T-cell (primary cell): ENCODE measurements at regions not wholly inside any gene's neighbourhood (a gene's known extent, or its start where the extent isn't known, plus 50 kb on each side); places are given as distances from the start of the nearest gene placed in this dataset.

Experiments
- ATAC-seq, 4 experiments: fragments of 200-7000 bp in 3 of 4; fragments of 150-1000 bp in 1 of 4; cut with Tn5 transposase; replicated peaks in 1 of 4; 1 replicate in 3 of 4; 2 replicates in 1 of 4; pipeline ENCODE4 v1.10.0; 2021; ENCODE audit warnings: moderate library complexity in 3 of 4, mild to moderate bottlenecking in 2 of 4, moderate number of reproducible peaks in 1 of 4
- CTCF ChIA-PET, 2 donors: fragments of 300-600 bp; sonication (Branson Sonifier 250); formaldehyde crosslinking; loops; one replicate each; lab custom pipeline; 2022; ENCODE audit warnings: antibody characterized with exemption in 2 of 2; lab: Charles Lee
- POLR2A ChIA-PET, 2 donors: fragments of 300-600 bp; sonication (Branson Sonifier 250); formaldehyde crosslinking; loops; one replicate each; lab custom pipeline; 2022; ENCODE audit warnings: antibody characterized with exemption in 2 of 2; lab: Charles Lee
- DNase-seq, 35 experiments: peaks; one replicate each; pipeline versions ENCODE4 v3.0.0 to v3.0.0-alpha.2; 2013 to 2023
- H3K27ac ChIP-seq: one replicate; pipeline ENCODE4 v1.5.1; 2013; ENCODE audit warnings: low read length
- H3K27me3 ChIP-seq, 2 experiments: replicated peaks in 1 of 2; 1 replicate in 1 of 2; 2 replicates in 1 of 2; pipeline versions ENCODE4 v1.6.1 to v1.7.0; 2013; ENCODE audit warnings: low read length in 1 of 2, mixed read lengths in 1 of 2; ENCODE audit not compliant: control insufficient read depth in 2 of 2, insufficient read depth in 2 of 2; ENCODE audit errors: extremely low read depth in 1 of 2
- H3K36me3 ChIP-seq, 2 donors: 1 replicate in 1 of 2; 2 replicates in 1 of 2; pipeline versions ENCODE4 v1.6.1 to v1.7.0; 2013; ENCODE audit warnings: low read length in 1 of 2; ENCODE audit not compliant: control insufficient read depth in 2 of 2, insufficient read depth in 1 of 2; ENCODE audit errors: extremely low read depth in 1 of 2
- H3K4me1 ChIP-seq, 2 experiments: 1 replicate in 1 of 2; 2 replicates in 1 of 2; pipeline versions ENCODE4 v1.6.1 to v1.7.0; 2013; ENCODE audit warnings: low read length in 2 of 2, mixed read lengths in 1 of 2; ENCODE audit not compliant: insufficient read depth in 2 of 2, control insufficient read depth in 1 of 2; ENCODE audit errors: extremely low read depth in 1 of 2
- H3K4me3 ChIP-seq, 2 donors: 1 replicate in 1 of 2; 2 replicates in 1 of 2; pipeline versions ENCODE4 v1.5.1 to v1.7.0; 2013; ENCODE audit warnings: mild to moderate bottlenecking in 2 of 2, low read length in 1 of 2, moderate library complexity in 1 of 2; ENCODE audit not compliant: control insufficient read depth in 1 of 2; ENCODE audit errors: extremely low read depth in 1 of 2
- H3K9me3 ChIP-seq: 2 replicates; pipeline ENCODE4 v1.7.0; 2013
- H3K27ac Mint-ChIP-seq, 2 donors: one replicate each; pipeline ENCODE4 v1.8.0; 2020 to 2021; ENCODE audit warnings: mild to moderate bottlenecking in 2 of 2, mixed read lengths in 2 of 2
- H3K27me3 Mint-ChIP-seq, 2 donors: one replicate each; pipeline ENCODE4 v1.8.0; 2021 to 2022; ENCODE audit warnings: mixed read lengths in 2 of 2
- H3K36me3 Mint-ChIP-seq: one replicate; pipeline ENCODE4 v1.8.0; 2021; ENCODE audit warnings: mixed read lengths
- H3K4me1 Mint-ChIP-seq, 3 donors: one replicate each; pipeline ENCODE4 v1.8.0; 2020 to 2022; ENCODE audit warnings: mixed read lengths in 3 of 3, mild to moderate bottlenecking in 1 of 3
- H3K4me3 Mint-ChIP-seq, 3 donors: one replicate each; pipeline ENCODE4 v1.8.0; 2020 to 2022; ENCODE audit warnings: mild to moderate bottlenecking in 3 of 3, mixed read lengths in 3 of 3, moderate library complexity in 3 of 3
- H3K9me3 Mint-ChIP-seq, 3 donors: one replicate each; pipeline ENCODE4 v1.8.0; 2020 to 2022; ENCODE audit warnings: mixed read lengths in 3 of 3
- WGBS: methylation state at CpG from one replicate; pipeline ENCODE4 v1.1.5; 2013; ENCODE audit warnings: missing lambda C conversion rate; ENCODE audit not compliant: insufficient coverage; 5-methylcytosine and 5-hydroxymethylcytosine counted together

GRCh38 chr4:126250006-126250405 is 935.3 kb downstream of the FAT4 start:
- Histone ChIP-seq H3K9me3 (no peaks in the 10 kb centered on the region), H3K4me3 (no peak overlapping the region), H3K27ac (no peak overlapping the region), H3K36me3 (no peaks in the 10 kb centered on the region), H3K27me3 (no peaks in the 10 kb centered on the region), H3K4me1 (no peaks in the 10 kb centered on the region)
- ChIA-PET POLR2A (no interaction called here), CTCF (no interaction called here)
- no CpG with 5 or more reads among the region's 2 CpGs for WGBS
- DNase-seq = no peak
- no peak for ATAC-seq
- H3K36me3 Mint-ChIP-seq = no peaks in the 10 kb centered on the region
- H3K27me3 Mint-ChIP-seq = no peaks in the 10 kb centered on the region
- no peak overlapping the region for H3K4me3 Mint-ChIP-seq
- no peak overlapping the region for H3K27ac Mint-ChIP-seq
- H3K9me3 Mint-ChIP-seq = peaks cover 13 to 17% (median 14%) of the 10 kb centered on the region in 3 donors
- no peaks in the 10 kb centered on the region for H3K4me1 Mint-ChIP-seq

- Histone ChIP-seq H3K4me1 (no peaks in the 10 kb centered on the region), H3K27ac (no peak overlapping the region), H3K9me3 (no peaks in the 10 kb centered on the region), H3K36me3 (no peaks in the 10 kb centered on the region), H3K27me3 (no peaks in the 10 kb centered on the region), H3K4me3 (no peak overlapping the region)
- ATAC-seq = no peak
- ChIA-PET POLR2A (no interaction called here), CTCF (no interaction called here)
- Mint-ChIP-seq H3K4me1 (no peaks in the 10 kb centered on the region), H3K36me3 (no peaks in the 10 kb centered on the region), H3K9me3 (peaks cover 7 to 17% (median 11%) of the 10 kb centered on the region in 3 donors), H3K27me3 (no peaks in the 10 kb centered on the region), H3K4me3 (no peak overlapping the region), H3K27ac (no peak overlapping the region)
- DNase-seq = no peak
Observed at GRCh38 chr4:126251169-126251568, 936.4 kb downstream of the FAT4 start.

- Histone ChIP-seq H3K4me1 (no peaks in the 10 kb centered on the region), H3K9me3 (no peaks in the 10 kb centered on the region), H3K36me3 (no peaks in the 10 kb centered on the region), H3K4me3 (no peak overlapping the region), H3K27ac (no peak overlapping the region), H3K27me3 (no peaks in the 10 kb centered on the region)
- H3K27me3 Mint-ChIP-seq = no peaks in the 10 kb centered on the region
- H3K36me3 Mint-ChIP-seq = no peaks in the 10 kb centered on the region
- DNase-seq (no peak), ATAC-seq (no peak)
- CTCF ChIA-PET = no interaction called here
- POLR2A ChIA-PET = no interaction called here
- H3K27ac Mint-ChIP-seq = no peak overlapping the region
- WGBS = no CpG with 5 or more reads among the region's 2 CpGs
- peaks cover 0 to 7% (median 6%) of the 10 kb centered on the region in 3 donors for H3K9me3 Mint-ChIP-seq
- H3K4me3 Mint-ChIP-seq = no peak overlapping the region
- no peaks in the 10 kb centered on the region for H3K4me1 Mint-ChIP-seq
Observed at GRCh38 chr4:126262665-126263064, 947.9 kb downstream of the FAT4 start.

- no peaks in the 10 kb centered on the region for H3K4me1 Mint-ChIP-seq
- ChIA-PET CTCF (no interaction called here), POLR2A (no interaction called here)
- no peak overlapping the region for H3K27ac Mint-ChIP-seq
- DNase-seq = no peak
- Histone ChIP-seq H3K27me3 (no peaks in the 10 kb centered on the region), H3K9me3 (no peaks in the 10 kb centered on the region), H3K4me1 (no peaks in the 10 kb centered on the region), H3K36me3 (no peaks in the 10 kb centered on the region), H3K4me3 (no peak overlapping the region), H3K27ac (no peak overlapping the region)
- no peak overlapping the region for H3K4me3 Mint-ChIP-seq
- H3K27me3 Mint-ChIP-seq = no peaks in the 10 kb centered on the region
- H3K9me3 Mint-ChIP-seq = peaks cover 0 to 4% (median 0%) of the 10 kb centered on the region in 3 donors
- ATAC-seq = no peak
- no peaks in the 10 kb centered on the region for H3K36me3 Mint-ChIP-seq
Observed at GRCh38 chr4:126264839-126265238, 950.1 kb downstream of the FAT4 start.

GRCh38 chr4:126265888-126266287 is 951.1 kb downstream of the FAT4 start:
- no peak for ATAC-seq
- POLR2A ChIA-PET = no interaction called here
- no peaks in the 10 kb centered on the region for H3K9me3 ChIP-seq
- H3K4me1 ChIP-seq = no peaks in the 10 kb centered on the region
- H3K36me3 Mint-ChIP-seq = no peaks in the 10 kb centered on the region
- H3K27ac ChIP-seq = no peak overlapping the region
- peaks cover 4% of the 10 kb centered on the region in 3 donors for H3K9me3 Mint-ChIP-seq
- no peaks in the 10 kb centered on the region for H3K27me3 Mint-ChIP-seq
- CTCF ChIA-PET = no interaction called here
- no peak for DNase-seq
- H3K4me3 ChIP-seq = no peak overlapping the region
- no peak overlapping the region for H3K4me3 Mint-ChIP-seq
- H3K27ac Mint-ChIP-seq = no peak overlapping the region
- no peaks in the 10 kb centered on the region for H3K27me3 ChIP-seq
- H3K4me1 Mint-ChIP-seq = no peaks in the 10 kb centered on the region
- H3K36me3 ChIP-seq = no peaks in the 10 kb centered on the region

- peaks cover 4 to 9% (median 6%) of the 10 kb centered on the region in 3 donors for H3K9me3 Mint-ChIP-seq
- no peak for ATAC-seq
- Histone ChIP-seq H3K4me3 (no peak overlapping the region), H3K36me3 (no peaks in the 10 kb centered on the region), H3K27me3 (no peaks in the 10 kb centered on the region), H3K27ac (no peak overlapping the region), H3K9me3 (no peaks in the 10 kb centered on the region), H3K4me1 (no peaks in the 10 kb centered on the region)
- no peaks in the 10 kb centered on the region for H3K36me3 Mint-ChIP-seq
- no peak for DNase-seq
- H3K4me3 Mint-ChIP-seq = no peak overlapping the region
- WGBS = no CpG with 5 or more reads among the region's 1 CpG
- CTCF ChIA-PET = no interaction called here
- no peak overlapping the region for H3K27ac Mint-ChIP-seq
- POLR2A ChIA-PET = no interaction called here
- no peaks in the 10 kb centered on the region for H3K27me3 Mint-ChIP-seq
- no peaks in the 10 kb centered on the region for H3K4me1 Mint-ChIP-seq
Observed at GRCh38 chr4:126267689-126268088, 952.9 kb downstream of the FAT4 start.

GRCh38 chr4:126268106-126268505 is 953.4 kb downstream of the FAT4 start:
- POLR2A ChIA-PET = no interaction called here
- no peak overlapping the region for H3K4me3 ChIP-seq
- H3K4me1 Mint-ChIP-seq = no peaks in the 10 kb centered on the region
- H3K27me3 ChIP-seq = no peaks in the 10 kb centered on the region
- no peak overlapping the region for H3K27ac ChIP-seq
- CTCF ChIA-PET = no interaction called here
- no peaks in the 10 kb centered on the region for H3K27me3 Mint-ChIP-seq
- H3K4me3 Mint-ChIP-seq = no peak overlapping the region
- H3K36me3 ChIP-seq = no peaks in the 10 kb centered on the region
- H3K36me3 Mint-ChIP-seq = no peaks in the 10 kb centered on the region
- ATAC-seq (no peak), DNase-seq (no peak)
- H3K4me1 ChIP-seq = no peaks in the 10 kb centered on the region
- H3K27ac Mint-ChIP-seq = no peak overlapping the region
- H3K9me3 ChIP-seq = no peaks in the 10 kb centered on the region
- H3K9me3 Mint-ChIP-seq = peaks cover 4 to 9% (median 6%) of the 10 kb centered on the region in 3 donors
